ENCODE measurements at regions not wholly inside any gene's neighbourhood (a gene's known extent, or its start where the extent isn't known, plus 50 kb on each side); places are given as distances from the start of the nearest gene placed in this dataset.
A peak's percentile ranks its signal among the peaks of the same experiment; 100 is the strongest.
"Not testable (repeated sequence)": the region's sequence is repeated elsewhere in the genome, so short reads cannot be mapped to it uniquely, and the experiment has no call there.

- H3K9me3 ChIP-seq (ENCODE audit: control insufficient read depth, low read length): peaks cover 6% of the 10 kb centered on the region
- no peak overlapping the region for H3K4me3 ChIP-seq (ENCODE audit: extremely low read depth, insufficient read depth, low read length, poor library complexity, severe bottlenecking)
- no peaks in the 10 kb centered on the region for H3K36me3 ChIP-seq (ENCODE audit: control insufficient read depth, insufficient read depth, low read length)
- WGBS, 2 experiments (ENCODE audit: insufficient coverage in 2 of 2): no CpG with 5 or more reads among the region's 1 CpG
- no peaks in the 10 kb centered on the region for H3K4me1 ChIP-seq (ENCODE audit: control insufficient read depth, insufficient read depth, low read length, poor library complexity, severe bottlenecking)
- no peak overlapping the region for H3K27ac ChIP-seq (ENCODE audit: low read depth, low read length, severe bottlenecking)
Observed at GRCh38 chr6:67735623-67736022, 899.5 kb upstream of the ADGRB3 start.

- no peaks in the 10 kb centered on the region for H3K36me3 ChIP-seq (ENCODE audit: control insufficient read depth, insufficient read depth, low read length)
- WGBS, 2 experiments (ENCODE audit: insufficient coverage in 2 of 2): 82 to 85% methylated on average over 8 to 9 of the region's 14 CpGs
- no peak overlapping the region for H3K27ac ChIP-seq (ENCODE audit: low read depth, low read length, severe bottlenecking)
- no peak overlapping the region for H3K4me3 ChIP-seq (ENCODE audit: extremely low read depth, insufficient read depth, low read length, poor library complexity, severe bottlenecking)
- H3K4me1 ChIP-seq (ENCODE audit: control insufficient read depth, insufficient read depth, low read length, poor library complexity, severe bottlenecking): no peaks in the 10 kb centered on the region
- no peaks in the 10 kb centered on the region for H3K9me3 ChIP-seq (ENCODE audit: control insufficient read depth, low read length)
Observed at GRCh38 chr6:67722861-67723261, 912.2 kb upstream of the ADGRB3 start.

- Histone ChIP-seq H3K27ac (ENCODE audit: low read depth, low read length, severe bottlenecking) (no peak overlapping the region), H3K9me3 (ENCODE audit: control insufficient read depth, low read length) (no peaks in the 10 kb centered on the region), H3K36me3 (ENCODE audit: control insufficient read depth, insufficient read depth, low read length) (no peaks in the 10 kb centered on the region), H3K4me1 (ENCODE audit: control insufficient read depth, insufficient read depth, low read length, poor library complexity, severe bottlenecking) (no peaks in the 10 kb centered on the region), H3K4me3 (ENCODE audit: extremely low read depth, insufficient read depth, low read length, poor library complexity, severe bottlenecking) (no peak overlapping the region)
- WGBS, 2 experiments (ENCODE audit: insufficient coverage in 2 of 2): no CpG with 5 or more reads among the region's 3 CpGs
Observed at GRCh38 chr6:67717281-67717680, 917.8 kb upstream of the ADGRB3 start.

GRCh38 chr6:67706388-67706787 is 928.7 kb upstream of the ADGRB3 start:
- WGBS, 2 experiments (ENCODE audit: insufficient coverage in 2 of 2): 95 to 100% methylated on average over 1 to 2 of the region's 2 CpGs
- Histone ChIP-seq H3K27ac (ENCODE audit: low read depth, low read length, severe bottlenecking) (no peak overlapping the region), H3K36me3 (ENCODE audit: control insufficient read depth, insufficient read depth, low read length) (no peaks in the 10 kb centered on the region), H3K9me3 (ENCODE audit: control insufficient read depth, low read length) (peaks cover 5% of the 10 kb centered on the region), H3K4me1 (ENCODE audit: control insufficient read depth, insufficient read depth, low read length, poor library complexity, severe bottlenecking) (no peaks in the 10 kb centered on the region), H3K4me3 (ENCODE audit: extremely low read depth, insufficient read depth, low read length, poor library complexity, severe bottlenecking) (no peak overlapping the region)

GRCh38 chr6:67698534-67698933 is 936.5 kb upstream of the ADGRB3 start:
- Histone ChIP-seq H3K4me3 (ENCODE audit: extremely low read depth, insufficient read depth, low read length, poor library complexity, severe bottlenecking) (no peak overlapping the region), H3K4me1 (ENCODE audit: control insufficient read depth, insufficient read depth, low read length, poor library complexity, severe bottlenecking) (no peaks in the 10 kb centered on the region), H3K9me3 (ENCODE audit: control insufficient read depth, low read length) (no peaks in the 10 kb centered on the region), H3K36me3 (ENCODE audit: control insufficient read depth, insufficient read depth, low read length) (no peaks in the 10 kb centered on the region), H3K27ac (ENCODE audit: low read depth, low read length, severe bottlenecking) (no peak overlapping the region)
- WGBS, 2 experiments (ENCODE audit: insufficient coverage in 2 of 2): 100% methylated on average over 1 of the region's 4 CpGs; no CpG with 5 or more reads in 1 of the 2 experiments

- WGBS, 2 experiments (ENCODE audit: insufficient coverage in 2 of 2): 84 to 100% methylated on average over 1 to 2 of the region's 4 CpGs
- Histone ChIP-seq H3K27ac (ENCODE audit: low read depth, low read length, severe bottlenecking) (no peak overlapping the region), H3K4me1 (ENCODE audit: control insufficient read depth, insufficient read depth, low read length, poor library complexity, severe bottlenecking) (no peaks in the 10 kb centered on the region), H3K4me3 (ENCODE audit: extremely low read depth, insufficient read depth, low read length, poor library complexity, severe bottlenecking) (no peak overlapping the region), H3K36me3 (ENCODE audit: control insufficient read depth, insufficient read depth, low read length) (no peaks in the 10 kb centered on the region), H3K9me3 (ENCODE audit: control insufficient read depth, low read length) (no peaks in the 10 kb centered on the region)
Observed at GRCh38 chr6:67694127-67694526, 941.0 kb upstream of the ADGRB3 start.

GRCh38 chr6:67689329-67689728 is 945.8 kb upstream of the ADGRB3 start:
- WGBS, 2 experiments (ENCODE audit: insufficient coverage in 2 of 2): 100% methylated on average over 1 of the region's 1 CpG

GRCh38 chr6:67687396-67687795 is 947.7 kb upstream of the ADGRB3 start:
- 47 to 69% methylated on average over 3 to 4 of the region's 7 CpGs for WGBS, 2 experiments (ENCODE audit: insufficient coverage in 2 of 2)
- Histone ChIP-seq H3K9me3 (ENCODE audit: control insufficient read depth, low read length) (no peaks in the 10 kb centered on the region), H3K4me1 (ENCODE audit: control insufficient read depth, insufficient read depth, low read length, poor library complexity, severe bottlenecking) (peaks cover 9% of the 10 kb centered on the region), H3K36me3 (ENCODE audit: control insufficient read depth, insufficient read depth, low read length) (no peaks in the 10 kb centered on the region), H3K4me3 (ENCODE audit: extremely low read depth, insufficient read depth, low read length, poor library complexity, severe bottlenecking) (no peak overlapping the region), H3K27ac (ENCODE audit: low read depth, low read length, severe bottlenecking) (no peak overlapping the region)

More at GRCh38 chr6:67689329-67689728, 945.8 kb upstream of the ADGRB3 start:
- Histone ChIP-seq H3K4me3 (ENCODE audit: extremely low read depth, insufficient read depth, low read length, poor library complexity, severe bottlenecking) (no peak overlapping the region), H3K27ac (ENCODE audit: low read depth, low read length, severe bottlenecking) (no peak overlapping the region), H3K36me3 (ENCODE audit: control insufficient read depth, insufficient read depth, low read length) (no peaks in the 10 kb centered on the region), H3K9me3 (ENCODE audit: control insufficient read depth, low read length) (no peaks in the 10 kb centered on the region), H3K4me1 (ENCODE audit: control insufficient read depth, insufficient read depth, low read length, poor library complexity, severe bottlenecking) (no peaks in the 10 kb centered on the region)

- not testable (repeated sequence) for H3K4me3 ChIP-seq (ENCODE audit: extremely low read depth, insufficient read depth, low read length, poor library complexity, severe bottlenecking); H3K27ac ChIP-seq (ENCODE audit: low read depth, low read length, severe bottlenecking); H3K9me3 ChIP-seq (ENCODE audit: control insufficient read depth, low read length); H3K4me1 ChIP-seq (ENCODE audit: control insufficient read depth, insufficient read depth, low read length, poor library complexity, severe bottlenecking); H3K36me3 ChIP-seq (ENCODE audit: control insufficient read depth, insufficient read depth, low read length)
- WGBS, 2 experiments (ENCODE audit: insufficient coverage in 2 of 2): no CpG with 5 or more reads among the region's 1 CpG
Observed at GRCh38 chr6:67686225-67686624, 948.9 kb upstream of the ADGRB3 start.

GRCh38 chr6:67683960-67684359 is 951.1 kb upstream of the ADGRB3 start:
- Histone ChIP-seq H3K27ac (ENCODE audit: low read depth, low read length, severe bottlenecking) (peak overlapping the region; percentile 37), H3K4me1 (ENCODE audit: control insufficient read depth, insufficient read depth, low read length, poor library complexity, severe bottlenecking) (peaks cover 9% of the 10 kb centered on the region), H3K36me3 (ENCODE audit: control insufficient read depth, insufficient read depth, low read length) (no peaks in the 10 kb centered on the region), H3K4me3 (ENCODE audit: extremely low read depth, insufficient read depth, low read length, poor library complexity, severe bottlenecking) (no peak overlapping the region), H3K9me3 (ENCODE audit: control insufficient read depth, low read length) (no peaks in the 10 kb centered on the region)
- no CpG with 5 or more reads among the region's 1 CpG for WGBS, 2 experiments (ENCODE audit: insufficient coverage in 2 of 2)

- Histone ChIP-seq H3K36me3 (ENCODE audit: control insufficient read depth, insufficient read depth, low read length) (no peaks in the 10 kb centered on the region), H3K4me3 (ENCODE audit: extremely low read depth, insufficient read depth, low read length, poor library complexity, severe bottlenecking) (no peak overlapping the region), H3K27ac (ENCODE audit: low read depth, low read length, severe bottlenecking) (no peak overlapping the region), H3K4me1 (ENCODE audit: control insufficient read depth, insufficient read depth, low read length, poor library complexity, severe bottlenecking) (peaks cover 9% of the 10 kb centered on the region), H3K9me3 (ENCODE audit: control insufficient read depth, low read length) (peaks cover 4% of the 10 kb centered on the region)
- no CpG with 5 or more reads among the region's 2 CpGs for WGBS, 2 experiments (ENCODE audit: insufficient coverage in 2 of 2)
Observed at GRCh38 chr6:67680297-67680932, 954.7 kb upstream of the ADGRB3 start.
